ENCODE measurements at regions not wholly inside any gene's neighbourhood (a gene's known extent, or its start where the extent isn't known, plus 50 kb on each side); places are given as distances from the start of the nearest gene placed in this dataset.

DNA sequence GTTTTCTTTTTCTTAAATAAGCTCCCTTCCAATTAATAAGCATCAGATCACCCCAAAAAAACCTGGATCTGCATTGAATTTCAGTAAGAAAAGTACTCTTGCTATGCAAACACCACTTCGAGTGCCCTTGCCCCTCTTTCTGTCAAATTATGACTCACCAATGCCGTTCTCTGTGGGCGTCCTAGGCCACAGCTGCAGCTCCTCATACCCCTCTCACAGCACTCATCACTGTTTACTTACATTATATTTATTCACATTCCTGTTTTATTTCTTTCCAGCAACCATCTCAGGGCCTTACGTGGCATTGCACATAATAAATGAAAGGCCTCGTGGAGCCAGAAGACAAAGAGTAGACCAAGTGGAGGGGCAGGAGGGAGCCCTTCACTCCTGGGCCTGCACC is 99.1 kb upstream of the CTTNBP2NL start:
- TF ChIP-seq, protein P1, sequence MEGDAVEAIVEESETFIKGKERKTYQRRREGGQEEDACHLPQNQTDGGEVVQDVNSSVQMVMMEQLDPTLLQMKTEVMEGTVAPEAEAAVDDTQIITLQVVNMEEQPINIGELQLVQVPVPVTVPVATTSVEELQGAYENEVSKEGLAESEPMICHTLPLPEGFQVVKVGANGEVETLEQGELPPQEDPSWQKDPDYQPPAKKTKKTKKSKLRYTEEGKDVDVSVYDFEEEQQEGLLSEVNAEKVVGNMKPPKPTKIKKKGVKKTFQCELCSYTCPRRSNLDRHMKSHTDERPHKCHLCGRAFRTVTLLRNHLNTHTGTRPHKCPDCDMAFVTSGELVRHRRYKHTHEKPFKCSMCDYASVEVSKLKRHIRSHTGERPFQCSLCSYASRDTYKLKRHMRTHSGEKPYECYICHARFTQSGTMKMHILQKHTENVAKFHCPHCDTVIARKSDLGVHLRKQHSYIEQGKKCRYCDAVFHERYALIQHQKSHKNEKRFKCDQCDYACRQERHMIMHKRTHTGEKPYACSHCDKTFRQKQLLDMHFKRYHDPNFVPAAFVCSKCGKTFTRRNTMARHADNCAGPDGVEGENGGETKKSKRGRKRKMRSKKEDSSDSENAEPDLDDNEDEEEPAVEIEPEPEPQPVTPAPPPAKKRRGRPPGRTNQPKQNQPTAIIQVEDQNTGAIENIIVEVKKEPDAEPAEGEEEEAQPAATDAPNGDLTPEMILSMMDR (conservative IDR thresholded peaks at IDR 0.05), result no peak
- no peak for TF ChIP-seq EZH2 (IDR thresholded peaks at IDR 0.05; ENCODE audit: low read depth)
